ENCODE measurements at regions not wholly inside any gene's neighbourhood (a gene's known extent, or its start where the extent isn't known, plus 50 kb on each side); places are given as distances from the start of the nearest gene placed in this dataset.

- Histone ChIP-seq H3K27ac (no peak overlapping the region), H4K20me1 (ENCODE audit: insufficient read depth) (no peaks in the 10 kb centered on the region), H3K36me3 (ENCODE audit: low read depth) (no peaks in the 10 kb centered on the region), H2AFZ (no peak overlapping the region), H3K9ac (no peak overlapping the region), H3K9me2 (ENCODE audit: insufficient read depth) (no peaks in the 10 kb centered on the region), H3K27me3 (replicated peaks; ENCODE audit: insufficient read depth) (no peaks in the 10 kb centered on the region), H3K79me2 (ENCODE audit: insufficient read depth) (no peaks in the 10 kb centered on the region), H3K4me2 (ENCODE audit: unreplicated experiment) (no peak overlapping the region), H3F3A (ENCODE audit: insufficient read depth) (no peaks in the 10 kb centered on the region), H3K4me1 (ENCODE audit: insufficient read depth) (no peaks in the 10 kb centered on the region), H3K4me3 (no peak overlapping the region), H3K9me3 (ENCODE audit: low read depth) (no peaks in the 10 kb centered on the region)
- TF ChIP-seq EZH2 (IDR thresholded peaks at IDR 0.05; ENCODE audit: insufficient read depth, poor library complexity, severe bottlenecking) (no peak), EZH2phosphoT487 (IDR thresholded peaks at IDR 0.05; ENCODE audit: insufficient read depth, low read depth) (no peak)
- in situ Hi-C loops (cut with MboI) = no loop called here
- no peak for DNase-seq
- 0 to 9% methylated on average over 1 of the region's 1 CpG for WGBS, 2 experiments (ENCODE audit: low coverage in 1 of 2, low lambda C conversion rate in 2 of 2, missing lambda C conversion rate in 2 of 2)
Measured at GRCh38 chr5:20528471-20528870, 540.5 kb upstream of the CDH18 start.

- Histone ChIP-seq H3K4me2 (ENCODE audit: unreplicated experiment) (no peak overlapping the region), H3K4me3 (no peak overlapping the region), H3F3A (ENCODE audit: insufficient read depth) (no peaks in the 10 kb centered on the region), H3K36me3 (ENCODE audit: low read depth) (no peaks in the 10 kb centered on the region), H3K9ac (no peak overlapping the region), H3K27ac (no peak overlapping the region), H4K20me1 (ENCODE audit: insufficient read depth) (no peaks in the 10 kb centered on the region), H3K27me3 (replicated peaks; ENCODE audit: insufficient read depth) (no peaks in the 10 kb centered on the region), H3K4me1 (ENCODE audit: insufficient read depth) (no peaks in the 10 kb centered on the region), H2AFZ (no peak overlapping the region), H3K79me2 (ENCODE audit: insufficient read depth) (no peaks in the 10 kb centered on the region), H3K9me2 (ENCODE audit: insufficient read depth) (no peaks in the 10 kb centered on the region), H3K9me3 (ENCODE audit: low read depth) (no peaks in the 10 kb centered on the region)
- 29 to 33% methylated on average over 5 of the region's 5 CpGs for WGBS, 2 experiments (ENCODE audit: low coverage in 1 of 2, low lambda C conversion rate in 2 of 2, missing lambda C conversion rate in 2 of 2)
- in situ Hi-C loops (cut with MboI) = no loop called here
- DNase-seq = no peak
- no peak for TF ChIP-seq EZH2phosphoT487 (IDR thresholded peaks at IDR 0.05; ENCODE audit: insufficient read depth, low read depth)
- no peak for TF ChIP-seq EZH2 (IDR thresholded peaks at IDR 0.05; ENCODE audit: insufficient read depth, poor library complexity, severe bottlenecking)
Measured at GRCh38 chr5:20524991-20525529, 537.1 kb upstream of the CDH18 start.

- H4K20me1 ChIP-seq (ENCODE audit: insufficient read depth) = no peaks in the 10 kb centered on the region
- no peaks in the 10 kb centered on the region for H3K4me1 ChIP-seq (ENCODE audit: insufficient read depth)
- no peak overlapping the region for H3K27ac ChIP-seq
- no peak for DNase-seq
- no peaks in the 10 kb centered on the region for H3K9me3 ChIP-seq (ENCODE audit: low read depth)
- H3K9me2 ChIP-seq (ENCODE audit: insufficient read depth) = no peaks in the 10 kb centered on the region
- H3F3A ChIP-seq (ENCODE audit: insufficient read depth) = no peaks in the 10 kb centered on the region
- 2 to 5% methylated on average over 3 of the region's 3 CpGs for WGBS, 2 experiments (ENCODE audit: low coverage in 1 of 2, low lambda C conversion rate in 2 of 2, missing lambda C conversion rate in 2 of 2)
- H3K36me3 ChIP-seq (ENCODE audit: low read depth) = no peaks in the 10 kb centered on the region
- no peak overlapping the region for H3K4me2 ChIP-seq (ENCODE audit: unreplicated experiment)
- H3K79me2 ChIP-seq (ENCODE audit: insufficient read depth) = no peaks in the 10 kb centered on the region
- no peak overlapping the region for H3K4me3 ChIP-seq
- H2AFZ ChIP-seq = no peak overlapping the region
- in situ Hi-C loops (cut with MboI) = no loop called here
- no peaks in the 10 kb centered on the region for H3K27me3 ChIP-seq (replicated peaks; ENCODE audit: insufficient read depth)
- H3K9ac ChIP-seq = no peak overlapping the region
- TF ChIP-seq EZH2phosphoT487 (IDR thresholded peaks at IDR 0.05; ENCODE audit: insufficient read depth, low read depth) = no peak
- TF ChIP-seq EZH2 (IDR thresholded peaks at IDR 0.05; ENCODE audit: insufficient read depth, poor library complexity, severe bottlenecking) = no peak
Measured at GRCh38 chr5:20522905-20523482, 535.0 kb upstream of the CDH18 start.

- no peaks in the 10 kb centered on the region for H3K36me3 ChIP-seq (ENCODE audit: low read depth)
- H3K4me3 ChIP-seq = no peak overlapping the region
- no peaks in the 10 kb centered on the region for H3K9me3 ChIP-seq (ENCODE audit: low read depth)
- H3K27me3 ChIP-seq (replicated peaks; ENCODE audit: insufficient read depth) = no peaks in the 10 kb centered on the region
- no peaks in the 10 kb centered on the region for H3F3A ChIP-seq (ENCODE audit: insufficient read depth)
- TF ChIP-seq EZH2phosphoT487 (IDR thresholded peaks at IDR 0.05; ENCODE audit: insufficient read depth, low read depth) = no peak
- no peak for TF ChIP-seq EZH2 (IDR thresholded peaks at IDR 0.05; ENCODE audit: insufficient read depth, poor library complexity, severe bottlenecking)
- H2AFZ ChIP-seq = no peak overlapping the region
- H3K27ac ChIP-seq = no peak overlapping the region
- 14 to 17% methylated on average over 4 of the region's 4 CpGs for WGBS, 2 experiments (ENCODE audit: low coverage in 1 of 2, low lambda C conversion rate in 2 of 2, missing lambda C conversion rate in 2 of 2)
- H3K9me2 ChIP-seq (ENCODE audit: insufficient read depth) = no peaks in the 10 kb centered on the region
- H4K20me1 ChIP-seq (ENCODE audit: insufficient read depth) = no peaks in the 10 kb centered on the region
- DNase-seq = no peak
- H3K4me1 ChIP-seq (ENCODE audit: insufficient read depth) = no peaks in the 10 kb centered on the region
- no peak overlapping the region for H3K4me2 ChIP-seq (ENCODE audit: unreplicated experiment)
- H3K9ac ChIP-seq = no peak overlapping the region
- H3K79me2 ChIP-seq (ENCODE audit: insufficient read depth) = no peaks in the 10 kb centered on the region
- in situ Hi-C loops (cut with MboI) = no loop called here
Measured at GRCh38 chr5:20515606-20516005, 527.6 kb upstream of the CDH18 start.
